Karpas-422 (cell line): ENCODE measurements at regions not wholly inside any gene's neighbourhood (a gene's known extent, or its start where the extent isn't known, plus 50 kb on each side); places are given as distances from the start of the nearest gene placed in this dataset. TPM values are rescaled to one million over a fixed set of nuclear protein-coding genes. Genes with fewer than 3 reads are reported as not detected.

Source experiments
- DNase-seq: peaks from one replicate; pipeline ENCODE4 v3.0.0-alpha.2; 2015
- H2AFZ ChIP-seq: fragments of 200-600 bp; sonication (generic); 2 replicates; pipeline ENCODE4 v1.6.1; 2014; ENCODE audit warnings: antibody characterized with exemption, low read length, mixed read lengths
- H3K27ac ChIP-seq: fragments of 200-600 bp; sonication (generic); 2 replicates; pipeline ENCODE4 v1.5.1; 2014; ENCODE audit warnings: mild to moderate bottlenecking, low read length, moderate library complexity
- H3K27me3 ChIP-seq: fragments of 200-600 bp; sonication (generic); 2 replicates; pipeline ENCODE4 v1.6.1; 2014; ENCODE audit warnings: low read length, mixed read lengths
- H3K36me3 ChIP-seq: fragments of 200-600 bp; sonication (generic); 2 replicates; pipeline ENCODE4 v1.6.1; 2014; ENCODE audit warnings: low read length, mixed read lengths; ENCODE audit not compliant: insufficient read depth
- H3K4me1 ChIP-seq: fragments of 200-600 bp; sonication (generic); 2 replicates; pipeline ENCODE4 v1.6.1; 2014; ENCODE audit warnings: mild to moderate bottlenecking, low read length, mixed read lengths
- H3K4me2 ChIP-seq: fragments of 200-600 bp; sonication (generic); 2 replicates; pipeline ENCODE4 v1.6.1; 2014; ENCODE audit warnings: low read length, low read depth, mild to moderate bottlenecking; ENCODE audit not compliant: poor library complexity, severe bottlenecking
- H3K4me3 ChIP-seq: fragments of 200-600 bp; sonication (generic); 2 replicates; pipeline ENCODE4 v1.5.1; 2014; ENCODE audit warnings: mild to moderate bottlenecking, antibody characterized with exemption, low read length, mixed read lengths
- H3K79me2 ChIP-seq: fragments of 200-600 bp; sonication (generic); 2 replicates; pipeline ENCODE4 v1.6.1; 2014; ENCODE audit warnings: mild to moderate bottlenecking, low read length, mixed read lengths
- H3K9ac ChIP-seq: fragments of 200-600 bp; sonication (generic); 2 replicates; pipeline ENCODE4 v1.6.0; 2014; ENCODE audit warnings: low read length
- H3K9me2 ChIP-seq: fragments of 200-600 bp; sonication (generic), shearing (Covaris generic); replicated peaks from 2 replicates; pipeline ENCODE4 v1.6.0; 2014; ENCODE audit warnings: mild to moderate bottlenecking, low read length, moderate library complexity; ENCODE audit not compliant: insufficient read depth
- H3K9me3 ChIP-seq: fragments of 300-700, 200-600 bp; sonication (generic); 2 replicates; pipeline ENCODE4 v1.6.1; 2014; ENCODE audit warnings: low read length, mixed read lengths
- H4K20me1 ChIP-seq: fragments of 200-600 bp; sonication (generic); 2 replicates; pipeline ENCODE4 v1.6.1; 2014; ENCODE audit warnings: mild to moderate bottlenecking, antibody characterized with exemption, low read length, low read depth; ENCODE audit not compliant: insufficient read depth
- small RNA-seq: library from RNA; depleted of rRNA; stranded (forward); fragments of <200 nt; gene quantifications from one replicate; pipeline ENCODE3, GENCODE V24; 2014

- no peak overlapping the region for H3K27ac ChIP-seq
- H3K27me3 ChIP-seq, result no peaks in the 10 kb centered on the region
- H3K79me2 ChIP-seq, result no peaks in the 10 kb centered on the region
- H3K9ac ChIP-seq, result no peak overlapping the region
- H3K9me2 ChIP-seq, result no peaks in the 10 kb centered on the region
- no peaks in the 10 kb centered on the region for H3K9me3 ChIP-seq
- H3K4me3 ChIP-seq, result no peak overlapping the region
- H3K36me3 ChIP-seq, result no peaks in the 10 kb centered on the region
- no peak overlapping the region for H3K4me2 ChIP-seq
- no peaks in the 10 kb centered on the region for H4K20me1 ChIP-seq
- DNase-seq, result no peak
- H2AFZ ChIP-seq, result no peak overlapping the region
- peaks cover 4% of the 10 kb centered on the region for H3K4me1 ChIP-seq
Observed at GRCh38 chr6:7050872-7051779, 56.6 kb upstream of the RREB1 start.

- Histone ChIP-seq H3K36me3 (no peaks in the 10 kb centered on the region), H3K4me2 (no peak overlapping the region), H4K20me1 (no peaks in the 10 kb centered on the region), H3K27ac (no peak overlapping the region), H3K27me3 (no peaks in the 10 kb centered on the region), H3K9me2 (no peaks in the 10 kb centered on the region), H3K9me3 (no peaks in the 10 kb centered on the region), H3K9ac (no peak overlapping the region), H3K79me2 (no peaks in the 10 kb centered on the region), H3K4me1 (peaks cover 2% of the 10 kb centered on the region), H3K4me3 (no peak overlapping the region), H2AFZ (no peak overlapping the region)
- no peak for DNase-seq
Observed at GRCh38 chr6:7051780-7052442, 55.9 kb upstream of the RREB1 start.

- H3K9me2 ChIP-seq, result no peaks in the 10 kb centered on the region
- no peak overlapping the region for H3K4me2 ChIP-seq
- H3K9me3 ChIP-seq, result no peaks in the 10 kb centered on the region
- no peaks in the 10 kb centered on the region for H3K4me1 ChIP-seq
- no peaks in the 10 kb centered on the region for H3K36me3 ChIP-seq
- no peak for DNase-seq
- no peak overlapping the region for H3K9ac ChIP-seq
- no peaks in the 10 kb centered on the region for H4K20me1 ChIP-seq
- H3K79me2 ChIP-seq, result no peaks in the 10 kb centered on the region
- no peak overlapping the region for H2AFZ ChIP-seq
- H3K4me3 ChIP-seq, result no peak overlapping the region
- H3K27me3 ChIP-seq, result no peaks in the 10 kb centered on the region
- no peak overlapping the region for H3K27ac ChIP-seq
Observed at GRCh38 chr6:7052443-7053011, 55.2 kb upstream of the RREB1 start.

GRCh38 chr6:7053125-7053774 lies 54.5 kb upstream of the RREB1 start:
- DNase-seq, result no peak
- H2AFZ ChIP-seq, result no peak overlapping the region
- H3K4me2 ChIP-seq, result no peak overlapping the region

More at GRCh38 chr6:7053125-7053774, 54.5 kb upstream of the RREB1 start:
- H3K27me3 ChIP-seq, result no peaks in the 10 kb centered on the region
- no peak overlapping the region for H3K9ac ChIP-seq
- H3K36me3 ChIP-seq, result no peaks in the 10 kb centered on the region
- H3K4me1 ChIP-seq, result no peaks in the 10 kb centered on the region
- H3K9me3 ChIP-seq, result no peaks in the 10 kb centered on the region
- no peak overlapping the region for H3K4me3 ChIP-seq
- H3K79me2 ChIP-seq, result no peaks in the 10 kb centered on the region
- no peaks in the 10 kb centered on the region for H3K9me2 ChIP-seq
- no peak overlapping the region for H3K27ac ChIP-seq
- H4K20me1 ChIP-seq, result no peaks in the 10 kb centered on the region

Small RNA genes lying in the stretch of these regions (small RNA-seq; reads per million reads assigned to genes)
- gene RN7SL554P, result not detected
